ENCODE measurements at regions not wholly inside any gene's neighbourhood (a gene's known extent, or its start where the extent isn't known, plus 50 kb on each side); places are given as distances from the start of the nearest gene placed in this dataset.

DNA sequence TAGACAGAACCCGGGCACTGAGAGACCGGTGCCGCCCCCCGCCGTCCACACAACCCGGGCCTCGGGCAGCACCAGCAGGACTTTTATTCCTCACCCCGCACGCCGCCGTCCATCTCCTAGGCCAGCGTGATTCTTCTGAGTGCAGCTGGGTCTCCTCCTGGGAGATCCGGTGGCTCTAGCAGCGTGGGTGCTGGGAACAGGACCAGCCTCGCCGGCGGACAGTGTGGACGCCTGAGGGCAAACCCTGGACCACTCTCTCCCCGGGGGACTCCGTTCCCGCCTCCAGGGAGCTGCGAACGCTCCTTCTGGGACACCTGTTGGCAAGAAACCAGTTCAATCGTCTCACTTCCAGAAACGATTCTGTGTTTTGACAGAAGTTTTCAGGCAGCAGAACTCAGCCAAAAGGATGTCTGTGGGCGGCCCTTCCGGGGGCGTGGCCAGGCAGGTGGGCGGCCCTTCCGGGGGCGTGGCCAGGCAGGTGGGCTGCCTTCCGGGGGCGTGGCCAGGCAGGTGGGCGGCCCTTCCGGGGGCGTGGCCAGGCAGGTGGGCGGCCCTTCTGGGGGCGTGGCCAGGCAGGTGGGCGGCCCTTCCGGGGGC is 130.7 kb downstream of the DLL1 start:
- intact Hi-C loops (cut with DNase I), result loop anchor here in 2 of 10 donors (10.0 kb wide), 2 partner anchors 115 to 325 kb away; no protein-coding TSS in a partner anchor
- Histone ChIP-seq H3K4me3 (no peak overlapping the region), H3K4me1 (peaks cover 0 to 12% (median 8%) of the 10 kb centered on the region in 12 donors), H3K9me3 (no peaks in the 10 kb centered on the region), H3K27ac (no peak overlapping the region), H3K27me3 (no peaks in the 10 kb centered on the region), H3K36me3 (no peaks in the 10 kb centered on the region)
- DNase-seq (peak in 1 of 5 donors; percentile 52), ATAC-seq (no peak)
- TF ChIP-seq POLR2A (IDR thresholded peaks at IDR 0.05) (no peak), CTCF (IDR thresholded peaks at IDR 0.05) (no peak)
- WGBS, 4 donors, result 87 to 94% (median 90%) methylated on average over 25 to 40 of the region's 40 CpGs

GRCh38 chr6:170159022-170159965 is 131.6 kb downstream of the DLL1 start:
- 86 to 93% (median 91%) methylated on average over 28 to 53 of the region's 53 CpGs for WGBS, 4 donors
- no peaks in the 10 kb centered on the region for H3K9me3 ChIP-seq
- no peak for ATAC-seq
- intact Hi-C loops (cut with DNase I), result loop anchor here in 3 of 10 donors (10.0 kb wide), 2 partner anchors 116 to 126 kb away; no protein-coding TSS in a partner anchor
- H3K36me3 ChIP-seq, result no peaks in the 10 kb centered on the region
- TF ChIP-seq CTCF (IDR thresholded peaks at IDR 0.05), result no peak
- no peak for TF ChIP-seq POLR2A (IDR thresholded peaks at IDR 0.05)
- DNase-seq, result peak in 2 of 5 donors; percentile 24 to 44
- peaks cover 0 to 4% (median 0%) of the 10 kb centered on the region in 12 donors for H3K4me1 ChIP-seq
- no peak overlapping the region for H3K4me3 ChIP-seq
- H3K27ac ChIP-seq, result no peak overlapping the region
- H3K27me3 ChIP-seq, result no peaks in the 10 kb centered on the region

- Histone ChIP-seq H3K9me3 (no peaks in the 10 kb centered on the region), H3K4me3 (no peak overlapping the region), H3K27ac (no peak overlapping the region), H3K4me1 (peaks cover 0 to 2% (median under 1%) of the 10 kb centered on the region in 12 donors), H3K27me3 (no peaks in the 10 kb centered on the region), H3K36me3 (no peaks in the 10 kb centered on the region)
- ATAC-seq (no peak), DNase-seq (no peak)
- WGBS, 4 donors, result 90 to 95% (median 92%) methylated on average over 28 to 29 of the region's 29 CpGs
- TF ChIP-seq CTCF (IDR thresholded peaks at IDR 0.05), result no peak
- no peak for TF ChIP-seq POLR2A (IDR thresholded peaks at IDR 0.05)
- intact Hi-C loops (cut with DNase I), result loop anchor here in 3 of 10 donors (10.0 kb wide), 2 partner anchors 116 to 126 kb away; no protein-coding TSS in a partner anchor
Observed at GRCh38 chr6:170158296-170159021, 132.4 kb downstream of the DLL1 start.
